NCI-H1417 (cell line): ENCODE measurements at regions not wholly inside any gene's neighbourhood (a gene's known extent, or its start where the extent isn't known, plus 50 kb on each side); places are given as distances from the start of the nearest gene placed in this dataset.

Experiments used
- DNase-seq, 3 experiments: peaks; one replicate each; lab custom pipeline; 2025; lab: John Stamatoyannopoulos, UW

GRCh38 chr20:17017232-17017631 lies 209.6 kb upstream of the PCSK2 start:
- no peak for DNase-seq

GRCh38 chr20:17021481-17021880 lies 205.4 kb upstream of the PCSK2 start:
- DNase-seq: no peak

GRCh38 chr20:17023036-17023435 lies 203.8 kb upstream of the PCSK2 start:
- peak in 1 of 3 experiments; percentile 41 for DNase-seq

DNA sequence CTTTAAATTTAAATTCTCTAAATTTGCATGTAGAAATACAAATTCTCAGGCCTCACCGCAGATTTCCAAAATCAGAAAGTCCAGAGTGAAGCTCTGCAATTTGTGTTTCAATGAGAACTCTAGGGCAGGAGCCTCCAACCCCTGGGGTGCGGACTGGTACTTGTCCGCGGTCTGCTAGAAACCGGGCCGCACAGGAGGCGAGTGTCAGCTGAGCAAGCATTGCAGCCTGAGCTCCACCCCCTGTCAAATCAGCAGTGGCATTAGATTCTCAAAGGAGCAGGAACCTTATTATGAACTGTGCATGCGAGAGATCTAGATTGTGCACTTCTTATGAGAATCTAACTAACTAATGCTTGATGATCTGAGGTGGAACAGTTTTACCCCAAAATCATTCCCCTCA lies 203.0 kb upstream of the PCSK2 start:
- DNase-seq: peak; percentile 26 to 73 (median 52)

DNA sequence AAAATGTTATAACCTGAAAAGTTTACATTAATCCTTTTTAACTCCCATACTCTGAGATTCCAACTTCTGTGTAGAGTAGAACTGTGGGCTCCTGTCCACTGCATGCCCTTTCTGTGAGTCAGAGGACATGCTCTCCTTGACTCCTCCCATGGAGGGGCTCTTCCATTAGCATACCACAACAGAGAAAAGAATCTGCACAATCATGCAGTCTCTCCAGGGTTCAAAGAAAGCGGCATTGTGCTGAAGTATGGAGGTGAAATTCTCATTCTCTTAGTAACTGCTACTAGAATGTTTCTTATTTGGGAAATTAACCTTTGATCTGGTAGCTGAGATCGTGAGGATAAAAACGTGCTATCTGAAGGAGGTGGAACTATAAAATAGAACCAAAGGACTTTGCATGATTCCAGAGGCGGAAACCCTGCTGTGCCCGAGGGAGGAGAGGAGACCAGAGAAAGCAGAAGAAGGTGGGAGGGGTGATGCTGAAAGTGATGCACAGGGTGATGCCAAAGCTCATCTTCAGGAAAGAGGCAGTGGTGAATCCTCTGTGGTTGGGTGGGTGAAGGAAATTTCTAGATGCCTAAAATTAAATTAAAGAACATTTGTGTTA lies 202.2 kb upstream of the PCSK2 start:
- no peak for DNase-seq

GRCh38 chr20:17026346-17026745 lies 200.5 kb upstream of the PCSK2 start:
- no peak for DNase-seq

- DNase-seq: no peak
These were observed 197.1 kb upstream of the PCSK2 start for GRCh38 chr20:17029698-17030097.

GRCh38 chr20:17036541-17036940 lies 190.3 kb upstream of the PCSK2 start:
- DNase-seq: peak in 2 of 3 experiments; percentile 27 to 71

- DNase-seq: no peak
These were observed 184.7 kb upstream of the PCSK2 start for GRCh38 chr20:17042122-17042521.

DNA sequence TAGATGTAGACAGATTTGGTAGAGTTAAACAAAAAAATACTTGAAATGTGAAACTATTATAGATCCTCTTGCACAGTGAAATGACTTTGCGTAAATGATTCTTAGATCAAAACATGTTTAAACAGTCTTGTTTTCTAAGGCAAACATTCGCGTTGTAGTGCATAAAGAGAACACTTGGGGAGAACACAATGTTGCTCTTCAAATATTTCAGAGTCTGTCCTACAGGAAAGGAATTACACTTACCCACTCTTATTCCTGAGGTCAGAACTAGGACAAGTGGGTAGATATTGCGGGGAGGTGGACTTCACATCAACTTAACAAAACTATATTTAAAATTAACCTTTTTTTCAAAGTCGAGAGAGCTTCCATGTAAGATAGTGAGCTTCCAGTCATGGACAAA lies 183.5 kb upstream of the PCSK2 start:
- no peak for DNase-seq

DNA sequence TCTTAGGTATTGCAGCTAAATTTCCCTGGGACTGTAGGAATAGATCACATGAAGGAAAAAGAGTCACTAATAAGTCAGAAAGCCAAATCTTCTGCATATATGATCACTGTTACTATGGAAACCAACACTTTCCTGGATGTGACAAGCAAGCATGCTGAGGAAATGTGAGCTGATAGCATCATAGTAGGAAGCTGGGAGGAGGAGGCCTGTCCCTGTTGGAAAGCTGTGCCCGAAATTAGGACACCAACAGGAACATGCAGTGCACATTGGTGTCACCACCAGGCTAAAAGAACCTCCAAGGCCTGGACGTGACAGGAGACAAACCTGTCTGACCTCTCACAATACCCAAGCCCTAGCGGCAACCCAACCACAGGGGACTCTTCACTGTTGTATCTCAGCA lies 181.9 kb upstream of the PCSK2 start:
- peak in 1 of 3 experiments; percentile 61 for DNase-seq

DNA sequence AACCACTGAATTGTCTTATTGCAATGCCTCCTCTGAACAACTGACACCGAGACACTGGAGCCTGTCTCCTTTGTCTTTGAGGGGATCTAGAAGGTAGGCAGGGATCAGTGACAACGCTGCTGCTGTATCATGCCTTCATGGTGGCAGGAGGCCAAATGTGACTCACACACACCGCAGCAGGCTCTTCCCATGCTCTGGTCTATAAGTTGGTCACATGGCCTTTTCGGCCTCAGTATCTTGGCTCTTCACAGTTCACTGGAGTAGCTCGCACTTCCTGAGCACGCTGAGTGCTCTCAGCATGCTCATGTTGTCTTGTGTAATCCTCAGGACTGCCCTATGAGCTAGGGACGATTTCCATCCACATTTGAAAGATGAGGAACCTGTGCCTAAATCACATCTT lies 167.4 kb upstream of the PCSK2 start:
- DNase-seq: peak in 1 of 3 experiments; percentile 23

DNA sequence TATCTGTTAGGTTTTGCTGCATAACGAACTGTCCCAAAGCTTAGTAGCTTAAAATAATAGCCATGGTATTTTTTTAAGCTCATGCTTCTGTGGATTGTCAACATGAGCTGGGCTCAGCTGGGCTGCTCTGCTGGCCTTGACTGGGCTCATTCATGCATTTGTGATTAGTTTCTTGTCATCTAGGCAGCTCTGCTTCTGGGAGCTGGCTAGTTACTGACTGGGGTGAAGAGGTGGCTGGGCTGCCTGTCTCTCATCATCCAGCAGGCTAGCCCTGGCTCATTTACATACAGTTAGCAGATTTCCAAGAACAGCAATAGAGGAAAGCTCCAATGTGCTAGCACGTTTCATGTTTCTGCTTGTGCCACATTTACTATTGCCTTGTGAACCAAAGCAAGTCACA lies 165.1 kb upstream of the PCSK2 start:
- DNase-seq: no peak

DNA sequence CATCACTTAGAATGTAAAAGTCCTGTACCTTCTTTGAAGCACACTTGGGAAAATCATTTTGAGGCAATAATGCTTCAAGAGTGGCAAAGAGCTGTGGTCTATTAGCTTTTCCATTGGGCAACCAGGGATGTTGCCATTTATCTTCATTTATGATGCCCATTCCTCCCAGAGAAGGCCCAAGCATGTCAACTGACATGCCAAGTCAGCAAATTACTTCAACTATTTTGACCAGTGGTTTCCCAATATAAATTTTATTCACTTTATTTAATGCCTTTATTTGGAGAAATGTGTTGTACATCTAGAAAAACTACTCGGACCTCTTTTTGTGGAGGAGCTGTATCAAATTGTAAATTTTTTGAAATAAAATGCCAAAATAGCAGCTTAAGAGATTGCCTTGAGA lies 164.1 kb upstream of the PCSK2 start:
- DNase-seq: no peak

DNA sequence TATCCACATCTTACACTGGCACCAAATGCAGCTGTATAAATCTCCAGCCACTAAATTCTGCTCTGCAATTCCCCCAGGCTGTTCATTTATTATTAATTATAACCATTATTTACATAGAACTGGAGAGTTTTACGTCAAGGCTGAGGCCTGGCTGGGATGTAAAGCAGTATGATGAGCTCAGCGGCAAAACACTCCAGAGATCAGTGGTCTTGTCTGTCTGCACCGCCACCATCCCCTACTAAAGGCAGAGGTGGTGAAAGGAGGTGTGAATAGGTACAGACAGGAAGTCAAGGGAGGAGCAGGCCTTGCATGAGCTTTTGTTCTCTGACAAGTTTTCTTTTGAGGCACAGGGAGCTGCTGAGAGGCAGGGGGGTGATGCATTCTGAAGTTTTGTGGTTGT lies 159.9 kb upstream of the PCSK2 start:
- DNase-seq: peak in 2 of 3 experiments; percentile 66 to 92

DNA sequence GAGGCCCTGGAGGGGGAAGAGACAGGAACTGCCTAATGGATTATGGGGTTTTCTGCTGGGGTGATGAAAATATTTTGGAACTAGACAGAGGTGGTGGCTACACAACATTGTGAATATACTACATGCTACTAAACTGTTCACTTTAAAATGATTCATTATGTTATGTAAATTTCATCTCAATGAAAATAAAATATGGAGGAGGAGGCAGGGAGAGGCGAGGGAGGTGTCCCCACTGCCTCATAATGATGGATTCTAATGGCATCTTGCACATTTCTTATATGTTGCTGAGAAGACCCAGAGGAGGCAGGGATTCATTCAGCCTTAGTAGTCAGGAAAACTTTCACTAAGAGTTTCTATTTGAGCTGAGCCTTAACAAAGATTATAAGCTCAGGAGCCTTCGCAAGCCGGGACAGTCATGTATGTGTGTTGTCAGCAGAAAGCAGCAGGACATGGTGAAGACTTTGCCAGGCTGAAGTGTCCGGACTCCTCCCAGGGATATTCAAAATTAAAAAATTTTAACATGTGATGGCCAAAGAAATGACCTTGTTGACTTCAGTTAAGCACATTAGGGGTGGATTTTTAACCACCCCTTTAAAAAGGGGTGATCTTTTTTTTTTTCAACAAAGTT lies 158.6 kb upstream of the PCSK2 start:
- no peak for DNase-seq

DNA sequence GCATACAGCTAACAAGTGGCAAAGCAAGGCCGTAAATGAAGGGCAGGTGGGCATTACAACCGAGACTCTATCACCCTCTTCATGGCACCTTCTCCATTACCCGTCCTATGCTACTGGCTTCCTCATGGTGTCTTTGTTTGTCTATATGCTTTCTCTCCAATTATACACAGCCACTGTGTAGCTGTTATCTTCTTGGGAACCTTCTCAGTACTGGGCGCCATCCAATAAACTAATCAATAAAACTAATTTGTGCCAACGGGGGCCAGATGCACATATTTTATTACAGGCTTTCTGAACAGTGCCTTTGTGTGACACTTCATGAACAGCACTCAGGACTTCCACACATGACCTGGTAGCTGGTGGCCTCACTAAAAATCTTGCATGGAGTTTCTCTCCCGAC lies 149.8 kb upstream of the PCSK2 start:
- DNase-seq: peak in 1 of 3 experiments; percentile 64

DNA sequence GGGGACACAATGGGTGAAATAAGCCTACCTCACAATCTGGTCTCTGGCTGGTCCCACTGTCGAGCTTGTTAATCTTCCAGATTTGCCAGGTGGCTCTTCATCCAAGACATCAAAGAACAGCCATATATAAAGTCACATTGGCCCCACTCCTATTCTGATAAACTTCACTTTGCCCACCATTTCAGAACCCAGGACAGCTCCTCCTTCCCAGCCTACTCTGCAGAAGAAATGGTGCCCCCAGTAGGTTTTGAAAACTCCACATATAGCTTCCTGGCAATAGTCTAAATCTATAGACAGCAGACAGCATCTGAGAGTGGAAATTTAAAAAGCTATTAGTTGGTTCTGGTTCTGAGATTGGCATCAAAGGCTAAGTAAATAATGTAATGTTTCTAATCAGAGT lies 143.1 kb upstream of the PCSK2 start:
- no peak for DNase-seq

GRCh38 chr20:17084909-17085308 lies 141.9 kb upstream of the PCSK2 start:
- no peak for DNase-seq

- peak in 1 of 3 experiments; percentile 28 for DNase-seq
These were observed 133.1 kb upstream of the PCSK2 start for GRCh38 chr20:17093782-17094181.

DNA sequence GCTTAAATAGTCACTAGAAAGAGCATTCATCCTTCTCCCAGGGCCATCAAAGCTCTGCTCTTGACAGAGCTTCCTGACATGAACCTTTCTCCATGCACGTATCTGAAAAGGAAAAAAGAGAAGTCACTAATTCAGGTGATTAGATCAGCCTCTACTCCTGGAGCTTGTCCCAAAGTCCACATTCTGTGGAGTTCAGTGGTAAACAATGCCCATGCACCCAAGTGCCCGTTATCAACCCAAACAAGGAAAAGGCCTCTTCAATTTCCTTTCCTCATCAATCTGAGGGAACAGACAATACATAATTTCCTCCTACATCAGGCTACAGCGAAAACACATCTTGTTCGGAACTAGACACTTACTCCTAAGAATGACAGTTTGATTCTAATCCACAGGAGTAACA lies 129.2 kb upstream of the PCSK2 start:
- DNase-seq: no peak

GRCh38 chr20:17100506-17100905 lies 126.3 kb upstream of the PCSK2 start:
- no peak for DNase-seq

DNA sequence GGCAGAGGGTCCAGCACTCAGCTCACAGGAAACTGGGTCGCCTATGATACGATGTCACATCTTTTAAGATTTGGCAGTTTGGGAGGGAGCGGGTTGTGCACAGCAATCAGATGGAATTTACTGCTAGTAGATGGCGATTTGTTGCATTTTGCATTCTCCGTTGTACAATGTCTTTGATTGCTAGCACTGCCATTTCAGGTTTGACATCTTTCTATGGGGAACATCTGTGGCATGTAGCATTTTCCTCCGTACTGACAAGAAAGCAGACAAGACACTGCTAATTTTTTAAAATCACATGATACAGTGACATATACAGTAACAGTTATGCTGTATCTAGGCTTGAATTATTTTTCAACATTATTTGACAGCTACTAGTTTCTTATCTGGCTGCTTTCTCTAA lies 119.7 kb upstream of the PCSK2 start:
- DNase-seq: no peak

DNA sequence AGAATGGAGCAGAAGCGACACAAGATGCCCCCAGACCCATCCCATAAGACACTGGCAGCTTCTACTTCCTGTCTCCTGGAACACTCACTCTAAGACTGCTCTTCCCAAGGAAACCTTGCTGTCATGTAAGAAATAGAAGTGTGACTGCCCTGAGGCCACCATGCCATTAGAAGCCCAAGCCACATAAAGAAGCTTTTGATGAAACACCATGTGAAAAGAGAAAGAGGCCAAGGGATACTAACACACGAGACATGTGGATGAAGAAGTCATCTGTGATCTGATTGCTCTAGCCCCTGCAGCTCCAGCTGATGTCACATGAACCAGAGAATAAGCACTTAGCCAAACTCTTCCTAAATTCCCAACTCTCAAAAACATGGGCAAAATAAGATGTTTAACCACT lies 117.9 kb upstream of the PCSK2 start:
- DNase-seq: peak in 1 of 3 experiments; percentile 38
